SK-N-SH treated with all-trans-retinoic acid at 6 μM for 48 hours (cell line): ENCODE measurements at regions not wholly inside any gene's neighbourhood (a gene's known extent, or its start where the extent isn't known, plus 50 kb on each side); places are given as distances from the start of the nearest gene placed in this dataset.

Experiments used
- CREB5 ChIP-seq: fragments of 250-450 bp; sonication (Bioruptor Pico); IDR thresholded peaks from 2 replicates; pipeline ENCODE4 v1.5.1; 2020; ENCODE audit warnings: low read depth, mild to moderate bottlenecking, moderate library complexity
- CSDC2 ChIP-seq: fragments of 250-450 bp; sonication (Bioruptor Pico); IDR thresholded peaks from 2 replicates; pipeline ENCODE4 v1.5.0; 2020; ENCODE audit warnings: mild to moderate bottlenecking, moderate library complexity
- ESRRG ChIP-seq: fragments of 250-450 bp; sonication (Bioruptor Pico); IDR thresholded peaks from 2 replicates; pipeline ENCODE4 v1.6.1; 2021; ENCODE audit warnings: mild to moderate bottlenecking
- PATZ1 ChIP-seq: fragments of 250-450 bp; sonication (Bioruptor Pico); IDR thresholded peaks from 2 replicates; pipeline ENCODE4 v1.8.0; 2020; ENCODE audit warnings: mild to moderate bottlenecking, moderate library complexity, borderline replicate concordance
- PPARA ChIP-seq: fragments of 250-450 bp; sonication (Bioruptor Pico); IDR thresholded peaks from 2 replicates; pipeline ENCODE4 v1.5.0; 2020; ENCODE audit warnings: mild to moderate bottlenecking, borderline replicate concordance
- RARB ChIP-seq: fragments of 250-450 bp; sonication (Bioruptor Pico); IDR thresholded peaks from 2 replicates; pipeline ENCODE4 v1.8.0; 2021; ENCODE audit warnings: mild to moderate bottlenecking, moderate library complexity
- TOX ChIP-seq: fragments of 250-450 bp; sonication (Bioruptor Pico); IDR thresholded peaks from 2 replicates; pipeline ENCODE4 v1.8.0; 2021; ENCODE audit warnings: mild to moderate bottlenecking, moderate library complexity, borderline replicate concordance
- ZFP3 ChIP-seq: fragments of 250-450 bp; sonication (Bioruptor Pico); IDR thresholded peaks from 2 replicates; pipeline ENCODE4 v1.5.0; 2020; ENCODE audit warnings: mild to moderate bottlenecking, moderate library complexity
- ZFP30 ChIP-seq: fragments of 450-650 bp; formaldehyde crosslinking; IDR thresholded peaks from 2 replicates; pipeline ENCODE4 v1.5.0; 2022; ENCODE audit warnings: mild to moderate bottlenecking, moderate library complexity
- ZNF70 ChIP-seq: fragments of 450-650 bp; formaldehyde crosslinking; IDR thresholded peaks from 2 replicates; pipeline ENCODE4 v1.5.0; 2020; ENCODE audit warnings: mild to moderate bottlenecking, moderate library complexity

- no peak for TF ChIP-seq ZFP3 (CRISPR knock-in tag)
- TF ChIP-seq ESRRG (CRISPR knock-in tag) = no peak
- TF ChIP-seq RARB = no peak
- no peak for TF ChIP-seq CSDC2 (CRISPR knock-in tag)
- no peak for TF ChIP-seq PATZ1
- TF ChIP-seq ZNF70 = no peak
- TF ChIP-seq PPARA (CRISPR knock-in tag) = no peak
- no peak for TF ChIP-seq ZFP30 (CRISPR knock-in tag)
- no peak for TF ChIP-seq TOX (CRISPR knock-in tag)
- no peak for TF ChIP-seq CREB5
These were observed 213.9 kb downstream of the TBC1D2B start for GRCh38 chr15:77863491-77864105.
